ENCODE measurements at regions not wholly inside any gene's neighbourhood (a gene's known extent, or its start where the extent isn't known, plus 50 kb on each side); places are given as distances from the start of the nearest gene placed in this dataset.

- no peak overlapping the region for H3K4me2 ChIP-seq (ENCODE audit: unreplicated experiment)
- no peak for TF ChIP-seq EZH2phosphoT487 (IDR thresholded peaks at IDR 0.05; ENCODE audit: insufficient read depth, low read depth)
- WGBS, 2 experiments (ENCODE audit: low coverage in 1 of 2, low lambda C conversion rate in 2 of 2, missing lambda C conversion rate in 2 of 2) = 79 to 84% methylated on average over 12 of the region's 12 CpGs
- H3K4me1 ChIP-seq (ENCODE audit: insufficient read depth) = peaks cover 12% of the 10 kb centered on the region
- no peaks in the 10 kb centered on the region for H3K9me2 ChIP-seq (ENCODE audit: insufficient read depth)
- H3K79me2 ChIP-seq (ENCODE audit: insufficient read depth) = no peaks in the 10 kb centered on the region
- H3K27ac ChIP-seq = no peak overlapping the region
- H3K27me3 ChIP-seq (replicated peaks; ENCODE audit: insufficient read depth) = no peaks in the 10 kb centered on the region
- peak overlapping the region; percentile 58 for H2AFZ ChIP-seq
- no peak for DNase-seq
- no peak overlapping the region for H3K4me3 ChIP-seq
- H3K36me3 ChIP-seq (ENCODE audit: low read depth) = no peaks in the 10 kb centered on the region
- H3K9ac ChIP-seq = no peak overlapping the region
- H4K20me1 ChIP-seq (ENCODE audit: insufficient read depth) = no peaks in the 10 kb centered on the region
- in situ Hi-C loops (cut with MboI) = no loop called here
- H3K9me3 ChIP-seq (ENCODE audit: low read depth) = no peaks in the 10 kb centered on the region
- 0 out of 2 replicates have a peak, but pooled peaks cover 5% of the 10 kb centered on the region for H3F3A ChIP-seq (ENCODE audit: insufficient read depth)
Observed at GRCh38 chr6:134502614-134503549, 185.0 kb upstream of the SGK1 start.

GRCh38 chr6:134495890-134496248 is 178.0 kb upstream of the SGK1 start:
- DNase-seq = no peak
- H3K79me2 ChIP-seq (ENCODE audit: insufficient read depth) = no peaks in the 10 kb centered on the region
- H3K9me2 ChIP-seq (ENCODE audit: insufficient read depth) = no peaks in the 10 kb centered on the region
- H3K27me3 ChIP-seq (replicated peaks; ENCODE audit: insufficient read depth) = no peaks in the 10 kb centered on the region
- no peaks in the 10 kb centered on the region for H3K36me3 ChIP-seq (ENCODE audit: low read depth)
- H3K4me3 ChIP-seq = no peak overlapping the region
- in situ Hi-C loops (cut with MboI) = no loop called here
- H3F3A ChIP-seq (ENCODE audit: insufficient read depth) = no peaks in the 10 kb centered on the region
- H4K20me1 ChIP-seq (ENCODE audit: insufficient read depth) = no peaks in the 10 kb centered on the region
- WGBS, 2 experiments (ENCODE audit: low coverage in 1 of 2, low lambda C conversion rate in 2 of 2, missing lambda C conversion rate in 2 of 2) = 21 to 27% methylated on average over 5 to 6 of the region's 9 CpGs
- peak overlapping the region; percentile 2 for H3K4me2 ChIP-seq (ENCODE audit: unreplicated experiment)
- H3K4me1 ChIP-seq (ENCODE audit: insufficient read depth) = peaks cover 10% of the 10 kb centered on the region
- no peaks in the 10 kb centered on the region for H3K9me3 ChIP-seq (ENCODE audit: low read depth)
- H2AFZ ChIP-seq = peak overlapping the region; percentile 70; the same call in 1 of the 2 replicates
- H3K27ac ChIP-seq = no peak overlapping the region
- H3K9ac ChIP-seq = no peak overlapping the region
- no peak for TF ChIP-seq EZH2 (IDR thresholded peaks at IDR 0.05; ENCODE audit: insufficient read depth, poor library complexity, severe bottlenecking)

- WGBS, 2 experiments (ENCODE audit: low coverage in 1 of 2, low lambda C conversion rate in 2 of 2, missing lambda C conversion rate in 2 of 2) = 41 to 53% methylated on average over 1 of the region's 1 CpG
- H3K36me3 ChIP-seq (ENCODE audit: low read depth) = no peaks in the 10 kb centered on the region
- no peaks in the 10 kb centered on the region for H3F3A ChIP-seq (ENCODE audit: insufficient read depth)
- H3K9me3 ChIP-seq (ENCODE audit: low read depth) = no peaks in the 10 kb centered on the region
- peak overlapping the region; percentile 70; the same call in 1 of the 2 replicates for H2AFZ ChIP-seq
- in situ Hi-C loops (cut with MboI) = no loop called here
- H3K79me2 ChIP-seq (ENCODE audit: insufficient read depth) = no peaks in the 10 kb centered on the region
- no peak overlapping the region for H3K4me3 ChIP-seq
- H3K4me2 ChIP-seq (ENCODE audit: unreplicated experiment) = peak overlapping the region; percentile 2
- TF ChIP-seq EZH2phosphoT487 (IDR thresholded peaks at IDR 0.05; ENCODE audit: insufficient read depth, low read depth) (no peak), EZH2 (IDR thresholded peaks at IDR 0.05; ENCODE audit: insufficient read depth, poor library complexity, severe bottlenecking) (no peak)
- H3K9me2 ChIP-seq (ENCODE audit: insufficient read depth) = no peaks in the 10 kb centered on the region
- no peak overlapping the region for H3K9ac ChIP-seq
- no peaks in the 10 kb centered on the region for H3K27me3 ChIP-seq (replicated peaks; ENCODE audit: insufficient read depth)
- H3K27ac ChIP-seq = no peak overlapping the region
- H4K20me1 ChIP-seq (ENCODE audit: insufficient read depth) = no peaks in the 10 kb centered on the region
- H3K4me1 ChIP-seq (ENCODE audit: insufficient read depth) = peaks cover 10% of the 10 kb centered on the region
- no peak for DNase-seq
Observed at GRCh38 chr6:134495203-134495889, 177.4 kb upstream of the SGK1 start.

GRCh38 chr6:134493789-134494188 is 175.9 kb upstream of the SGK1 start:
- no peaks in the 10 kb centered on the region for H3F3A ChIP-seq (ENCODE audit: insufficient read depth)
- H3K4me1 ChIP-seq (ENCODE audit: insufficient read depth) = peaks cover 10% of the 10 kb centered on the region
- in situ Hi-C loops (cut with MboI) = no loop called here
- H3K27ac ChIP-seq = no peak overlapping the region
- no peaks in the 10 kb centered on the region for H3K9me3 ChIP-seq (ENCODE audit: low read depth)
- no peak for DNase-seq
- no peaks in the 10 kb centered on the region for H4K20me1 ChIP-seq (ENCODE audit: insufficient read depth)
- H3K4me3 ChIP-seq = no peak overlapping the region
- WGBS, 2 experiments (ENCODE audit: low coverage in 1 of 2, low lambda C conversion rate in 2 of 2, missing lambda C conversion rate in 2 of 2) = 82 to 88% methylated on average over 3 of the region's 3 CpGs
- no peak overlapping the region for H3K4me2 ChIP-seq (ENCODE audit: unreplicated experiment)
- no peaks in the 10 kb centered on the region for H3K79me2 ChIP-seq (ENCODE audit: insufficient read depth)
- H3K9me2 ChIP-seq (ENCODE audit: insufficient read depth) = 0 out of 2 replicates have a peak, but pooled peaks cover 3% of the 10 kb centered on the region
- H3K9ac ChIP-seq = no peak overlapping the region
- no peaks in the 10 kb centered on the region for H3K27me3 ChIP-seq (replicated peaks; ENCODE audit: insufficient read depth)
- no peaks in the 10 kb centered on the region for H3K36me3 ChIP-seq (ENCODE audit: low read depth)
- TF ChIP-seq EZH2 (IDR thresholded peaks at IDR 0.05; ENCODE audit: insufficient read depth, poor library complexity, severe bottlenecking) = no peak
- TF ChIP-seq EZH2phosphoT487 (IDR thresholded peaks at IDR 0.05; ENCODE audit: insufficient read depth, low read depth) = no peak
- H2AFZ ChIP-seq = no peak overlapping the region
